Stimulated activated CD4-positive, alpha-beta T cell treated with anti-CD3 and anti-CD28 coated beads, Interleukin-15, amount 100 ng/mL, for 48 hours (primary cell): ENCODE measurements at regions not wholly inside any gene's neighbourhood (a gene's known extent, or its start where the extent isn't known, plus 50 kb on each side); places are given as distances from the start of the nearest gene placed in this dataset.

Experiments
- DNase-seq, 2 donors: peaks; one replicate each; pipeline ENCODE4 v3.0.0-alpha.2; 2020; ENCODE audit warnings: low read depth in 2 of 2

GRCh38 chr3:96169111-96169766 lies 645.2 kb upstream of the EPHA6 start:
- DNase-seq: no peak

- no peak for DNase-seq
Observed at GRCh38 chr3:96172917-96173316, 641.5 kb upstream of the EPHA6 start.

- no peak for DNase-seq
Observed at GRCh38 chr3:96175500-96175899, 638.9 kb upstream of the EPHA6 start.

GRCh38 chr3:96182756-96183155 lies 631.6 kb upstream of the EPHA6 start:
- no peak for DNase-seq

- DNase-seq: no peak
Observed at GRCh38 chr3:96183871-96184270, 630.5 kb upstream of the EPHA6 start.

- DNase-seq: no peak
Observed at GRCh38 chr3:96190024-96190616, 624.3 kb upstream of the EPHA6 start.

- no peak for DNase-seq
Observed at GRCh38 chr3:96192966-96193550, 621.3 kb upstream of the EPHA6 start.

- DNase-seq: no peak
Observed at GRCh38 chr3:96200897-96201296, 613.5 kb upstream of the EPHA6 start.

GRCh38 chr3:96201463-96201862 lies 612.9 kb upstream of the EPHA6 start:
- no peak for DNase-seq

- DNase-seq: no peak
Observed at GRCh38 chr3:96202181-96202580, 612.2 kb upstream of the EPHA6 start.

- DNase-seq: no peak
Observed at GRCh38 chr3:96209699-96210098, 604.7 kb upstream of the EPHA6 start.

- DNase-seq: no peak
Observed at GRCh38 chr3:96213393-96213792, 601.0 kb upstream of the EPHA6 start.

GRCh38 chr3:96214941-96215340 lies 599.5 kb upstream of the EPHA6 start:
- no peak for DNase-seq

- no peak for DNase-seq
Observed at GRCh38 chr3:96225494-96225893, 588.9 kb upstream of the EPHA6 start.

GRCh38 chr3:96233679-96234078 lies 580.7 kb upstream of the EPHA6 start:
- DNase-seq: no peak

GRCh38 chr3:96236522-96236921 lies 577.9 kb upstream of the EPHA6 start:
- no peak for DNase-seq

- DNase-seq: no peak
Observed at GRCh38 chr3:96259299-96259698, 555.1 kb upstream of the EPHA6 start.

GRCh38 chr3:96264701-96265100 lies 549.7 kb upstream of the EPHA6 start:
- DNase-seq: no peak

GRCh38 chr3:96266395-96267190 lies 547.8 kb upstream of the EPHA6 start:
- DNase-seq: no peak

GRCh38 chr3:96267577-96267976 lies 546.8 kb upstream of the EPHA6 start:
- no peak for DNase-seq

- DNase-seq: no peak
Observed at GRCh38 chr3:96294143-96294542, 520.3 kb upstream of the EPHA6 start.

- no peak for DNase-seq
Observed at GRCh38 chr3:96300743-96301142, 513.7 kb upstream of the EPHA6 start.

GRCh38 chr3:96319166-96319565 lies 495.2 kb upstream of the EPHA6 start:
- DNase-seq: no peak
